22Rv1 (cell line): ENCODE measurements at regions not wholly inside any gene's neighbourhood (a gene's known extent, or its start where the extent isn't known, plus 50 kb on each side); places are given as distances from the start of the nearest gene placed in this dataset.

Experiments used
- CTCF ChIP-seq: fragments of 450-650 bp; IDR thresholded peaks from 2 replicates; pipeline ENCODE4 v1.5.1; 2017; ENCODE audit warnings: mild to moderate bottlenecking
- ZFX ChIP-seq: fragments of 450-650 bp; IDR thresholded peaks from 2 replicates; pipeline ENCODE4 v1.6.1; 2017; ENCODE audit warnings: antibody characterized with exemption, borderline replicate concordance

DNA sequence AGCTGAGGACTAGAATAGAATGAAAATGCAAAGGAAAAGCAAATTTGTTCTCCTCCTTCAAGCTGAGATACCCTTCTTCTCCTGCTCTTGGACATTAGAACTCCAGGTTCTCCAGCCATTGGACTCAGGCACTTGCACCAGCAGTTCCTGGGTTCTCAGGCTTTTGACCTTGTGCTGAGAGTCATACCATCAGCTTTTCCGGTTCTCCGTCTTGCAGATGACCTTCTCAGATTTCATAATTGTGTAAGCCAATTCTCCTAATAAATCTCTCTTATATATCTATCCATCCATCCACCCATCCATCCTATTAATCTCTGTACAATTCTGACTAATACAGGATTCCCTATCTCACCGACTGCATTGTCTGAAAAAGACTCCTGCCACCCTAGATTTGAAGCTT is 108.3 kb downstream of the AHR start:
- no peak for TF ChIP-seq CTCF
- TF ChIP-seq ZFX, result no peak
